Activated CD8-positive, alpha-beta T cell treated with anti-CD3 and anti-CD28 coated beads for 36 hours (primary cell): ENCODE measurements at regions not wholly inside any gene's neighbourhood (a gene's known extent, or its start where the extent isn't known, plus 50 kb on each side); places are given as distances from the start of the nearest gene placed in this dataset.

Experiments used
- ATAC-seq: fragments of 200-7000 bp; cut with Tn5 transposase; one replicate; pipeline ENCODE4 v1.10.0; 2021; ENCODE audit warnings: mild to moderate bottlenecking, moderate library complexity
- CTCF ChIA-PET: fragments of 350-600 bp; sonication (Branson Sonifier 250); formaldehyde crosslinking; loops from one replicate; lab custom pipeline; 2021; ENCODE audit warnings: antibody characterized with exemption; lab: Charles Lee
- POLR2A ChIA-PET: fragments of 350-600 bp; sonication (Branson Sonifier 250); formaldehyde crosslinking; loops from one replicate; lab custom pipeline; 2021; ENCODE audit warnings: antibody characterized with exemption; lab: Charles Lee
- DNase-seq: peaks from one replicate; pipeline ENCODE4 v3.0.0-alpha.2; 2020
- H3K27ac Mint-ChIP-seq: one replicate; pipeline ENCODE4 v1.8.0; 2021; ENCODE audit warnings: mild to moderate bottlenecking, mixed read lengths
- H3K27me3 Mint-ChIP-seq: one replicate; pipeline ENCODE4 v1.8.0; 2021; ENCODE audit warnings: mixed read lengths
- H3K36me3 Mint-ChIP-seq: one replicate; pipeline ENCODE4 v1.8.0; 2021; ENCODE audit warnings: low read depth, mixed read lengths
- H3K4me1 Mint-ChIP-seq: one replicate; pipeline ENCODE4 v1.8.0; 2021; ENCODE audit warnings: low read depth, mixed read lengths
- H3K4me3 Mint-ChIP-seq: one replicate; pipeline ENCODE4 v1.8.0; 2021; ENCODE audit warnings: mild to moderate bottlenecking, moderate library complexity, mixed read lengths
- H3K9me3 Mint-ChIP-seq: one replicate; pipeline ENCODE4 v1.8.0; 2021; ENCODE audit warnings: mixed read lengths
- CTCF ChIP-seq: fragments of 200-600 bp; IDR thresholded peaks from one replicate; pipeline ENCODE4 v1.8.0; 2022; ENCODE audit warnings: antibody characterized with exemption, mild to moderate bottlenecking
- intact Hi-C: fragments of 100-400 bp; cut with micrococcal nuclease; formaldehyde crosslinking; loops from one replicate; pipeline ENCODE4 v1.10.0; 2022

DNA sequence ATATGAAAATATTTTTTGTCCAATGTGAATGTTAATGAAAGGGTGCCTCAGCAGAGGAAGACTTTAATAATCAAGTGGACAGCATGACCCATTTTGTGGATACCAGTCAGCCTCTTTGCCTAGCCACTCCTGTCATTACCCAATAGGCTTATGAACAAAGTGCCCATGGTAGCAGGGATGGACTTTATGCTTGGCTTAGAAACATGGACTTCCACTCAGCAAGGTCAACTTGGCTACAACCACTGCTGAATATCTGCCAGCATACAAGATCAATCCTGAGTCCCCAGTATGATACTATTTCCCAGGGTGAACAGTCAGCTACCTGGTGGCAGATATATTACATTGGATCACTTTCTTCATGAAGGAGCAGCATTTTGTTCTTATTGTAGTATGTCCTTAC is 56.7 kb upstream of the NXF3 start:
- no peak overlapping the region for H3K27ac Mint-ChIP-seq
- no peaks in the 10 kb centered on the region for H3K27me3 Mint-ChIP-seq
- ChIA-PET POLR2A (no interaction called here), CTCF (no interaction called here)
- H3K4me1 Mint-ChIP-seq, result peaks cover 5% of the 10 kb centered on the region
- H3K4me3 Mint-ChIP-seq, result no peak overlapping the region
- no peaks in the 10 kb centered on the region for H3K9me3 Mint-ChIP-seq
- ATAC-seq, result no peak
- intact Hi-C loops, result no loop called here
- DNase-seq, result no peak
- TF ChIP-seq CTCF, result no peak
- H3K36me3 Mint-ChIP-seq, result no peaks in the 10 kb centered on the region

- TF ChIP-seq CTCF, result no peak
- no peak for DNase-seq
- Mint-ChIP-seq H3K36me3 (no peaks in the 10 kb centered on the region), H3K27me3 (no peaks in the 10 kb centered on the region), H3K4me1 (peaks cover 5% of the 10 kb centered on the region), H3K4me3 (no peak overlapping the region), H3K9me3 (no peaks in the 10 kb centered on the region), H3K27ac (no peak overlapping the region)
- ChIA-PET CTCF (no interaction called here), POLR2A (no interaction called here)
- ATAC-seq, result no peak
- intact Hi-C loops, result no loop called here
Measured at GRCh38 chrX:103148075-103148474, 55.1 kb upstream of the NXF3 start.
